ENCODE measurements at regions not wholly inside any gene's neighbourhood (a gene's known extent, or its start where the extent isn't known, plus 50 kb on each side); places are given as distances from the start of the nearest gene placed in this dataset.
"Not testable (repeated sequence)": the region's sequence is repeated elsewhere in the genome, so short reads cannot be mapped to it uniquely, and the experiment has no call there.

DNA sequence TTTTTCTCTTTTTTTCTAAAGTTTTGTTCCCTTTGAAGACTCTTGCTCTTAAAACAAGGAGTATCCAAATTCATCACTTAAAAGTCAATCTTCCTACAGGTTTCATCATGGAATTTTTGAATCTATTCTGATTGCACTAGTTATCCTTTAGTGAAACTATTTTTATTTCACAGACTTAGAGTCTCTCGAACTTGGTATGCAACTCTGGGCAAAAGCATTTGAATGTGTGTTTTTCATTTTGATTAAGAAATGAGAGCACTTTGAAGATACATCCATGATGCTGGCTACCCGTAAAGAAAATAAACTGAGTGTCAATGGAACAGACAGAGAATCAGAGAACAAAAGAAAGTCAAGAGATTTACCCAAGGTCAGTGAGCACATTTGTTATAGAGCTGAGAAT is 586.5 kb downstream of the EPM2A start:
- Histone ChIP-seq H3K4me3 (no peak overlapping the region), H3K9me3 (no peaks in the 10 kb centered on the region), H3K36me3 (no peaks in the 10 kb centered on the region), H3K27ac (no peak overlapping the region), H3K27me3 (ENCODE audit: low read depth) (no peaks in the 10 kb centered on the region), H3K4me1 (no peaks in the 10 kb centered on the region)
- intact Hi-C loops (cut with DNase I) = no loop called here
- TF ChIP-seq, protein P1, sequence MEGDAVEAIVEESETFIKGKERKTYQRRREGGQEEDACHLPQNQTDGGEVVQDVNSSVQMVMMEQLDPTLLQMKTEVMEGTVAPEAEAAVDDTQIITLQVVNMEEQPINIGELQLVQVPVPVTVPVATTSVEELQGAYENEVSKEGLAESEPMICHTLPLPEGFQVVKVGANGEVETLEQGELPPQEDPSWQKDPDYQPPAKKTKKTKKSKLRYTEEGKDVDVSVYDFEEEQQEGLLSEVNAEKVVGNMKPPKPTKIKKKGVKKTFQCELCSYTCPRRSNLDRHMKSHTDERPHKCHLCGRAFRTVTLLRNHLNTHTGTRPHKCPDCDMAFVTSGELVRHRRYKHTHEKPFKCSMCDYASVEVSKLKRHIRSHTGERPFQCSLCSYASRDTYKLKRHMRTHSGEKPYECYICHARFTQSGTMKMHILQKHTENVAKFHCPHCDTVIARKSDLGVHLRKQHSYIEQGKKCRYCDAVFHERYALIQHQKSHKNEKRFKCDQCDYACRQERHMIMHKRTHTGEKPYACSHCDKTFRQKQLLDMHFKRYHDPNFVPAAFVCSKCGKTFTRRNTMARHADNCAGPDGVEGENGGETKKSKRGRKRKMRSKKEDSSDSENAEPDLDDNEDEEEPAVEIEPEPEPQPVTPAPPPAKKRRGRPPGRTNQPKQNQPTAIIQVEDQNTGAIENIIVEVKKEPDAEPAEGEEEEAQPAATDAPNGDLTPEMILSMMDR (IDR thresholded peaks at IDR 0.05) = no peak
- ATAC-seq = no peak
- DNase-seq = no peak

DNA sequence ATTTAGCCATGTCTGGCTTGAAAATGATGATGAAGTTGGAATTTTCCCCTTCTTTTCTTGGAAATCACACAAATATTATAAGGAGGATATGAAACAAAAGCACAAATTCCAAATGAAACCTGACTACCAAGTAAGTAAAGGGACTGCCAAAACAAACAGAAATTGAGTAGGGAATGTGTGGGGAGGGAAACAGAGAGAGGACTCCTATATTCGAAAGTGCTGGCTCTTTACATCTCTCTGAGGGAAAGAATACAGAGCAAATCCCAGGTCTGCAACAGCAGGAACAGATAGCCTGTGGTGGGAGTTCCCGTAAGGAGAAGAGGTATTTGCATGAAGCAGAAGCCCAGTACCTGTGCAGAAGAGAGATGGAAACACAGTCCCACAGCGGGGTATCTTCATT is 583.7 kb downstream of the EPM2A start:
- TF ChIP-seq, protein P1 (IDR thresholded peaks at IDR 0.05) = no peak
- H3K27me3 ChIP-seq (ENCODE audit: low read depth) = no peaks in the 10 kb centered on the region
- H3K4me3 ChIP-seq = no peak overlapping the region
- no peaks in the 10 kb centered on the region for H3K9me3 ChIP-seq
- no peaks in the 10 kb centered on the region for H3K36me3 ChIP-seq
- ATAC-seq (no peak), DNase-seq (no peak)
- H3K27ac ChIP-seq = no peak overlapping the region
- intact Hi-C loops (cut with DNase I) = no loop called here
- no peaks in the 10 kb centered on the region for H3K4me1 ChIP-seq

DNA sequence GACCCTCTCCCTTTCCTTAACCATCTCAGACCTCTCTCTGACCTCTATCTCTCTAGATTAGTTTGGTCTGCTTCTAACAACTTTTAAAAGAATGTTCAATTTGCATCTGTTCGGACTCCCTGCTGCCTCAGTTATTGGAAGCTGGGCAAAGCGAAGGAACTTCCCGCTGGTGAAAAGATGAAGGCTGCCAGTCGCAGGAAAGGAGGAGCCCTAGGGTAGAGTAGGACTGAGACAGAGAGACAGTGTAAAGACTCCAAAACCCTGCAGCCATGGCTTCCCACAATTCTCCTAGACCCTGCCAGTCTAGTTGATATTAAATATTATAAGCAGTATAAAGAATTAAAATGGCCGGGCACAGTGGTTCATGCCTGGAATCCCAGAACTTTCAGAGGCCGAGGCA is 581.8 kb downstream of the EPM2A start:
- no peaks in the 10 kb centered on the region for H3K27me3 ChIP-seq (ENCODE audit: low read depth)
- intact Hi-C loops (cut with DNase I) = no loop called here
- DNase-seq (no peak), ATAC-seq (no peak)
- no peak overlapping the region for H3K27ac ChIP-seq
- no peaks in the 10 kb centered on the region for H3K36me3 ChIP-seq
- TF ChIP-seq, protein P1 (IDR thresholded peaks at IDR 0.05) = no peak
- H3K4me1 ChIP-seq = no peaks in the 10 kb centered on the region
- peaks cover 3% of the 10 kb centered on the region for H3K9me3 ChIP-seq
- no peak overlapping the region for H3K4me3 ChIP-seq

DNA sequence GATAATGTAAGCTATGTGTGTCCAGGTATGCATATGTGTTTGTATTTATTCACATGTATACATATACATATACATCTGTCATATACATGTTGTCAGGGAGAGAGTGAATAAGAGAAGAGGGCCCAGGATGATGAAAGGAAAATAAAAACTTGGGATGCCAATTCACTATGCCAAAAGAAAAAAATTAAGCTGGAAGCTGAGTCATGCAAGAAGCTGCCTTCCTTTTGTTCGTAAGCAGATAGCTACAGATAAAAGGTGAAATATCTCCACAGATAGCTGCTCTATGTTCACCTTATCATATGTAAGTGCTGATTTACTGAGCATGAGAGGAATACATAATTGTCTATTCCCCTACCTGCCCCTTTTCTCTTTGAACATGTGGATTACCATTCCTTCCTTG is 579.9 kb downstream of the EPM2A start:
- TF ChIP-seq, protein P1 (IDR thresholded peaks at IDR 0.05) = no peak
- ATAC-seq (no peak), DNase-seq (no peak)
- H3K9me3 ChIP-seq = peaks cover 10% of the 10 kb centered on the region
- H3K4me3 ChIP-seq = no peak overlapping the region
- no peaks in the 10 kb centered on the region for H3K36me3 ChIP-seq
- H3K4me1 ChIP-seq = no peaks in the 10 kb centered on the region
- H3K27me3 ChIP-seq (ENCODE audit: low read depth) = no peaks in the 10 kb centered on the region
- H3K27ac ChIP-seq = no peak overlapping the region
- intact Hi-C loops (cut with DNase I) = no loop called here

DNA sequence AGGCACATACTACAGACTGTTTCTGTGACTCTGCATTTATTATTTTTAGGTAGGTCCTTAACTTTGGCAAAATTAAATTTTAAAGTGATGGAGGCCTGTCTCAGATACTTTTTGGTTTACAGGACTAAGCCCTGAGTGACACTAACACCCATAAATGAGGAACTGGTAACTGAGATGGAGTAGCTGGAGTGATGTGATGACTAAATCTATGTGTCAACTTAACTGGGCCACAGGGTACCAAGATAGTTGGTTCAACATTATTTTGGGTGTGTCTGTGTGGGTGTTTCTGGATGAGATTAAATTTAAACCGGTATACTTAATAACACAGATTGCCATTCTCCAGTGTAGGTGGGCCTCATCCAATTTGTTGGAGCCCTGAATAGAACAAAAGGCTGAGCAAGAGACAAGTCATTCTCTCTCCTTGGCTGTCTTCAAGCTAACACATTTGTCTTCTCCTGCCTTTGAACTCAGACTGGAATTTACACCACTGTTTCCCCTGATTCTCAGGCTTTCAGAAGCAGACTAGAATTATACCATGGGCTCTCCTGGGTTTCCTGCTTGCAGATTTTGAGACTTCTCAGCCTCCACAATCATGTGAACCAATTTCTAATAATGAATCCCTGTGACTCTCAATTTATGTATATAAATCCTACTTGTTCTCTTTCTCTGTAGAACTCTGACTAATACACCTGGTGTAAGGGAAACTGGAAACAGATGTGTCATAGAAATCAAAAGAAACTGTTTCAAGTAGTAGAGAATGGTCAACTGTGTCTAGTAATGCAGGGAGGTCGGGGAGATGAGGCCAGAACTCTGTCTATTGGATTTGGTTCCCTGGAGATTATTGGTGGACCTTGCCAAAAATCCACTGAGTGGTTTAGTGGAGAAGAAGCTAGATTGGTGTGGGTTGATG is 579.2 kb downstream of the EPM2A start:
- DNase-seq = no peak
- Histone ChIP-seq H3K36me3 (no peaks in the 10 kb centered on the region), H3K4me1 (no peaks in the 10 kb centered on the region), H3K27ac (no peak overlapping the region), H3K9me3 (peaks cover 10% of the 10 kb centered on the region), H3K4me3 (no peak overlapping the region), H3K27me3 (ENCODE audit: low read depth) (no peaks in the 10 kb centered on the region)
- intact Hi-C loops (cut with DNase I) = no loop called here
- TF ChIP-seq, protein P1 (IDR thresholded peaks at IDR 0.05) = no peak
- peak in 1 of 2 donors; percentile 64 for ATAC-seq

GRCh38 chr6:145158636-145159035 is 576.7 kb downstream of the EPM2A start:
- ATAC-seq; DNase-seq; H3K4me3 ChIP-seq; H3K36me3 ChIP-seq; H3K4me1 ChIP-seq; H3K27me3 ChIP-seq (ENCODE audit: low read depth); H3K27ac ChIP-seq; intact Hi-C loops (cut with DNase I): not testable (repeated sequence)
- H3K9me3 ChIP-seq = peaks cover 10% of the 10 kb centered on the region
